WTC11 (cell line): ENCODE measurements at regions not wholly inside any gene's neighbourhood (a gene's known extent, or its start where the extent isn't known, plus 50 kb on each side); places are given as distances from the start of the nearest gene placed in this dataset.
A peak's percentile ranks its signal among the peaks of the same experiment; 100 is the strongest.

ENCODE experiments used
- ATAC-seq: fragments of 200-7000 bp; cut with Tn5 transposase; 2 replicates; pipeline ENCODE4 v1.10.0; 2021; ENCODE audit warnings: mild to moderate bottlenecking, moderate library complexity
- CTCF ChIA-PET: fragments of 300-600 bp; sonication (Branson Sonifier 250); formaldehyde crosslinking; loops from one replicate; lab custom pipeline; 2021; ENCODE audit warnings: antibody characterized with exemption; lab: Charles Lee
- POLR2A ChIA-PET: fragments of 350-600 bp; sonication (Branson Sonifier 250); formaldehyde crosslinking; loops from one replicate; lab custom pipeline; 2021; ENCODE audit warnings: antibody characterized with exemption; lab: Charles Lee
- DNase-seq: peaks from one replicate; pipeline ENCODE4 v3.0.0; 2021; ENCODE audit warnings: low spot score
- H3K27ac Mint-ChIP-seq: 2 replicates; pipeline ENCODE4 v1.8.0; 2021; ENCODE audit warnings: mixed read lengths
- H3K27me3 Mint-ChIP-seq: 2 replicates; pipeline ENCODE4 v1.8.0; 2021; ENCODE audit warnings: low read depth, mild to moderate bottlenecking, moderate library complexity, mixed read lengths
- H3K36me3 Mint-ChIP-seq: 2 replicates; pipeline ENCODE4 v1.8.0; 2021; ENCODE audit warnings: mixed read lengths
- H3K4me1 Mint-ChIP-seq: 2 replicates; pipeline ENCODE4 v1.8.0; 2022; ENCODE audit warnings: mixed read lengths
- H3K4me3 Mint-ChIP-seq: 2 replicates; pipeline ENCODE4 v1.8.0; 2021; ENCODE audit warnings: mild to moderate bottlenecking, moderate library complexity, mixed read lengths
- H3K9me3 Mint-ChIP-seq: 2 replicates; pipeline ENCODE4 v1.8.0; 2021; ENCODE audit warnings: mixed read lengths
- CREB1 ChIP-seq: sonication (generic); formaldehyde crosslinking; IDR thresholded peaks from 2 replicates; pipeline ENCODE4 v1.8.0; 2023; ENCODE audit warnings: mild to moderate bottlenecking, missing genetic modification reagents
- E2F4 ChIP-seq: sonication (generic); formaldehyde crosslinking; IDR thresholded peaks from 2 replicates; pipeline ENCODE4 v1.8.1; 2022; ENCODE audit warnings: low read depth, mild to moderate bottlenecking, moderate library complexity, missing genetic modification reagents, borderline replicate concordance
- ESRRA ChIP-seq: sonication (generic); formaldehyde crosslinking; IDR thresholded peaks from 2 replicates; pipeline ENCODE4 v1.8.1; 2022; ENCODE audit warnings: mild to moderate bottlenecking, missing genetic modification reagents, borderline replicate concordance
- FOXJ3 ChIP-seq: sonication (generic); formaldehyde crosslinking; IDR thresholded peaks from 2 replicates; pipeline ENCODE4 v1.9.0; 2021; ENCODE audit warnings: missing genetic modification reagents, mild to moderate bottlenecking, borderline replicate concordance
- FOXP1 ChIP-seq: sonication (generic); formaldehyde crosslinking; IDR thresholded peaks from 2 replicates; pipeline ENCODE4 v1.8.0; 2022; ENCODE audit warnings: missing genetic modification reagents, mild to moderate bottlenecking, moderate library complexity, borderline replicate concordance
- GABPB1 ChIP-seq: sonication (generic); formaldehyde crosslinking; IDR thresholded peaks from 2 replicates; pipeline ENCODE4 v1.8.1; 2023; ENCODE audit warnings: mild to moderate bottlenecking, missing genetic modification reagents
- GRHL2 ChIP-seq: fragments of 250-450 bp; sonication (Bioruptor Pico); IDR thresholded peaks from 2 replicates; pipeline ENCODE4 v1.8.0; 2022; ENCODE audit warnings: mild to moderate bottlenecking, moderate library complexity; ENCODE audit not compliant: insufficient replicate concordance, severe bottlenecking
- GTF2I ChIP-seq: fragments of 250-450 bp; sonication (Bioruptor Pico); conservative IDR thresholded peaks from 2 replicates; pipeline ENCODE4 v1.4.0; 2021; ENCODE audit warnings: mild to moderate bottlenecking
- HMGA2 ChIP-seq: fragments of 250-450 bp; sonication (Bioruptor Pico); IDR thresholded peaks from 2 replicates; pipeline ENCODE4 v1.4.0; 2021; ENCODE audit warnings: mild to moderate bottlenecking, moderate library complexity
- MXD4 ChIP-seq: fragments of 250-450 bp; sonication (Bioruptor Pico); IDR thresholded peaks from 2 replicates; pipeline ENCODE4 v1.8.0; 2021; ENCODE audit warnings: mild to moderate bottlenecking, moderate library complexity, borderline replicate concordance
- NFE2L1 ChIP-seq: sonication (generic); formaldehyde crosslinking; IDR thresholded peaks from 2 replicates; pipeline ENCODE4 v1.8.1; 2023; ENCODE audit warnings: missing genetic modification reagents
- NFYB ChIP-seq: sonication (generic); formaldehyde crosslinking; conservative IDR thresholded peaks from 2 replicates; pipeline ENCODE4 v1.8.0; 2022; ENCODE audit warnings: low read depth, missing genetic modification reagents
- NR1H2 ChIP-seq: sonication (generic); formaldehyde crosslinking; IDR thresholded peaks from 2 replicates; pipeline ENCODE4 v1.9.0; 2021; ENCODE audit warnings: mild to moderate bottlenecking, moderate library complexity, missing genetic modification reagents
- OVOL2 ChIP-seq: fragments of 250-450 bp; sonication (Bioruptor Pico); IDR thresholded peaks from 2 replicates; pipeline ENCODE4 v1.9.0; 2021; ENCODE audit warnings: mild to moderate bottlenecking, borderline replicate concordance
- PRRX2 ChIP-seq: fragments of 250-450 bp; sonication (Bioruptor Pico); IDR thresholded peaks from 2 replicates; pipeline ENCODE4 v1.8.0; 2021; ENCODE audit warnings: mild to moderate bottlenecking
- SMAD3 ChIP-seq: sonication (generic); formaldehyde crosslinking; IDR thresholded peaks from 2 replicates; pipeline ENCODE4 v1.8.0; 2022; ENCODE audit warnings: missing genetic modification reagents, mild to moderate bottlenecking, borderline replicate concordance
- TEAD1 ChIP-seq: sonication (generic); formaldehyde crosslinking; IDR thresholded peaks from 2 replicates; pipeline ENCODE4 v1.8.0; 2022; ENCODE audit warnings: mild to moderate bottlenecking, missing genetic modification reagents
- ZNF232 ChIP-seq: sonication (generic); formaldehyde crosslinking; IDR thresholded peaks from 2 replicates; pipeline ENCODE4 v1.8.0; 2022; ENCODE audit warnings: mild to moderate bottlenecking, missing genetic modification reagents
- ZNF317 ChIP-seq: sonication (generic); formaldehyde crosslinking; IDR thresholded peaks from 2 replicates; pipeline ENCODE4 v1.8.1; 2023; ENCODE audit warnings: low read depth, mild to moderate bottlenecking, moderate library complexity, missing genetic modification reagents, borderline replicate concordance
- TF ChIP-seq, protein P1 (sequence below): fragments of 200-600 bp; IDR thresholded peaks from 2 replicates; pipeline ENCODE4 v1.8.0; 2022; ENCODE audit warnings: antibody characterized with exemption
- TF ChIP-seq, protein P2 (sequence below): sonication (generic); formaldehyde crosslinking; IDR thresholded peaks from 2 replicates; pipeline ENCODE4 v1.8.1; 2022; ENCODE audit warnings: mild to moderate bottlenecking, missing genetic modification reagents, moderate library complexity, borderline replicate concordance
- TF ChIP-seq, protein P3 (sequence below): fragments of 250-450 bp; sonication (Bioruptor Pico); IDR thresholded peaks from 2 replicates; pipeline ENCODE4 v1.9.0; 2021; ENCODE audit warnings: mild to moderate bottlenecking
- TF ChIP-seq, protein P4 (sequence below): sonication (generic); formaldehyde crosslinking; IDR thresholded peaks from 2 replicates; pipeline ENCODE4 v1.8.0; 2023; ENCODE audit warnings: missing genetic modification reagents, mild to moderate bottlenecking, borderline replicate concordance
- TF ChIP-seq, protein P5 (sequence below): sonication (generic); formaldehyde crosslinking; IDR thresholded peaks from 2 replicates; pipeline ENCODE4 v1.8.0; 2023; ENCODE audit warnings: mild to moderate bottlenecking, missing genetic modification reagents

GRCh38 chr4:27289704-27290103, 429.1 kb downstream of the STIM2 start:
- H3K9me3 Mint-ChIP-seq, result no peaks in the 10 kb centered on the region
- H3K4me3 Mint-ChIP-seq, result no peak overlapping the region
- H3K27me3 Mint-ChIP-seq, result no peaks in the 10 kb centered on the region
- ATAC-seq (peak; percentile 87), DNase-seq (no peak)
- CTCF ChIA-PET, result no interaction called here
- POLR2A ChIA-PET, result no interaction called here
- no peak overlapping the region for H3K27ac Mint-ChIP-seq
- H3K4me1 Mint-ChIP-seq, result peaks cover 17% of the 10 kb centered on the region
- H3K36me3 Mint-ChIP-seq, result no peaks in the 10 kb centered on the region
- TF ChIP-seq OVOL2 (CRISPR knock-in tag) (no peak), GTF2I (CRISPR knock-in tag) (no peak), GRHL2 (no peak), ESRRA (no peak), GABPB1 (CRISPR knock-in tag) (no peak), FOXP1 (CRISPR knock-in tag) (no peak), NFYB (no peak), CREB1 (CRISPR knock-in tag) (no peak), HMGA2 (CRISPR knock-in tag) (no peak), TEAD1 (no peak), ZNF232 (no peak), NFE2L1 (no peak), E2F4 (CRISPR knock-in tag) (no peak), SMAD3 (no peak)
- TF ChIP-seq, protein P1, sequence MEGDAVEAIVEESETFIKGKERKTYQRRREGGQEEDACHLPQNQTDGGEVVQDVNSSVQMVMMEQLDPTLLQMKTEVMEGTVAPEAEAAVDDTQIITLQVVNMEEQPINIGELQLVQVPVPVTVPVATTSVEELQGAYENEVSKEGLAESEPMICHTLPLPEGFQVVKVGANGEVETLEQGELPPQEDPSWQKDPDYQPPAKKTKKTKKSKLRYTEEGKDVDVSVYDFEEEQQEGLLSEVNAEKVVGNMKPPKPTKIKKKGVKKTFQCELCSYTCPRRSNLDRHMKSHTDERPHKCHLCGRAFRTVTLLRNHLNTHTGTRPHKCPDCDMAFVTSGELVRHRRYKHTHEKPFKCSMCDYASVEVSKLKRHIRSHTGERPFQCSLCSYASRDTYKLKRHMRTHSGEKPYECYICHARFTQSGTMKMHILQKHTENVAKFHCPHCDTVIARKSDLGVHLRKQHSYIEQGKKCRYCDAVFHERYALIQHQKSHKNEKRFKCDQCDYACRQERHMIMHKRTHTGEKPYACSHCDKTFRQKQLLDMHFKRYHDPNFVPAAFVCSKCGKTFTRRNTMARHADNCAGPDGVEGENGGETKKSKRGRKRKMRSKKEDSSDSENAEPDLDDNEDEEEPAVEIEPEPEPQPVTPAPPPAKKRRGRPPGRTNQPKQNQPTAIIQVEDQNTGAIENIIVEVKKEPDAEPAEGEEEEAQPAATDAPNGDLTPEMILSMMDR, result no peak
- TF ChIP-seq, protein P2, sequence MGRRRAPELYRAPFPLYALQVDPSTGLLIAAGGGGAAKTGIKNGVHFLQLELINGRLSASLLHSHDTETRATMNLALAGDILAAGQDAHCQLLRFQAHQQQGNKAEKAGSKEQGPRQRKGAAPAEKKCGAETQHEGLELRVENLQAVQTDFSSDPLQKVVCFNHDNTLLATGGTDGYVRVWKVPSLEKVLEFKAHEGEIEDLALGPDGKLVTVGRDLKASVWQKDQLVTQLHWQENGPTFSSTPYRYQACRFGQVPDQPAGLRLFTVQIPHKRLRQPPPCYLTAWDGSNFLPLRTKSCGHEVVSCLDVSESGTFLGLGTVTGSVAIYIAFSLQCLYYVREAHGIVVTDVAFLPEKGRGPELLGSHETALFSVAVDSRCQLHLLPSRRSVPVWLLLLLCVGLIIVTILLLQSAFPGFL, result no peak
- TF ChIP-seq, protein P3, sequence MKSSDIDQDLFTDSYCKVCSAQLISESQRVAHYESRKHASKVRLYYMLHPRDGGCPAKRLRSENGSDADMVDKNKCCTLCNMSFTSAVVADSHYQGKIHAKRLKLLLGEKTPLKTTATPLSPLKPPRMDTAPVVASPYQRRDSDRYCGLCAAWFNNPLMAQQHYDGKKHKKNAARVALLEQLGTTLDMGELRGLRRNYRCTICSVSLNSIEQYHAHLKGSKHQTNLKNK (CRISPR knock-in tag), result no peak

- Mint-ChIP-seq H3K9me3 (peaks cover 3% of the 10 kb centered on the region), H3K27me3 (no peaks in the 10 kb centered on the region), H3K4me1 (peaks cover 16% of the 10 kb centered on the region), H3K27ac (no peak overlapping the region), H3K36me3 (no peaks in the 10 kb centered on the region), H3K4me3 (no peak overlapping the region)
- DNase-seq (no peak), ATAC-seq (no peak)
- TF ChIP-seq ZNF317 (no peak), ESRRA (no peak), NR1H2 (CRISPR knock-in tag) (no peak), MXD4 (CRISPR knock-in tag) (no peak), PRRX2 (no peak), FOXP1 (CRISPR knock-in tag) (no peak), FOXJ3 (no peak)
- TF ChIP-seq, protein P4, sequence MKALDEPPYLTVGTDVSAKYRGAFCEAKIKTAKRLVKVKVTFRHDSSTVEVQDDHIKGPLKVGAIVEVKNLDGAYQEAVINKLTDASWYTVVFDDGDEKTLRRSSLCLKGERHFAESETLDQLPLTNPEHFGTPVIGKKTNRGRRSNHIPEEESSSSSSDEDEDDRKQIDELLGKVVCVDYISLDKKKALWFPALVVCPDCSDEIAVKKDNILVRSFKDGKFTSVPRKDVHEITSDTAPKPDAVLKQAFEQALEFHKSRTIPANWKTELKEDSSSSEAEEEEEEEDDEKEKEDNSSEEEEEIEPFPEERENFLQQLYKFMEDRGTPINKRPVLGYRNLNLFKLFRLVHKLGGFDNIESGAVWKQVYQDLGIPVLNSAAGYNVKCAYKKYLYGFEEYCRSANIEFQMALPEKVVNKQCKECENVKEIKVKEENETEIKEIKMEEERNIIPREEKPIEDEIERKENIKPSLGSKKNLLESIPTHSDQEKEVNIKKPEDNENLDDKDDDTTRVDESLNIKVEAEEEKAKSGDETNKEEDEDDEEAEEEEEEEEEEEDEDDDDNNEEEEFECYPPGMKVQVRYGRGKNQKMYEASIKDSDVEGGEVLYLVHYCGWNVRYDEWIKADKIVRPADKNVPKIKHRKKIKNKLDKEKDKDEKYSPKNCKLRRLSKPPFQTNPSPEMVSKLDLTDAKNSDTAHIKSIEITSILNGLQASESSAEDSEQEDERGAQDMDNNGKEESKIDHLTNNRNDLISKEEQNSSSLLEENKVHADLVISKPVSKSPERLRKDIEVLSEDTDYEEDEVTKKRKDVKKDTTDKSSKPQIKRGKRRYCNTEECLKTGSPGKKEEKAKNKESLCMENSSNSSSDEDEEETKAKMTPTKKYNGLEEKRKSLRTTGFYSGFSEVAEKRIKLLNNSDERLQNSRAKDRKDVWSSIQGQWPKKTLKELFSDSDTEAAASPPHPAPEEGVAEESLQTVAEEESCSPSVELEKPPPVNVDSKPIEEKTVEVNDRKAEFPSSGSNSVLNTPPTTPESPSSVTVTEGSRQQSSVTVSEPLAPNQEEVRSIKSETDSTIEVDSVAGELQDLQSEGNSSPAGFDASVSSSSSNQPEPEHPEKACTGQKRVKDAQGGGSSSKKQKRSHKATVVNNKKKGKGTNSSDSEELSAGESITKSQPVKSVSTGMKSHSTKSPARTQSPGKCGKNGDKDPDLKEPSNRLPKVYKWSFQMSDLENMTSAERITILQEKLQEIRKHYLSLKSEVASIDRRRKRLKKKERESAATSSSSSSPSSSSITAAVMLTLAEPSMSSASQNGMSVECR, result no peak
- TF ChIP-seq, protein P3 (CRISPR knock-in tag), result no peak
- TF ChIP-seq, protein P5, sequence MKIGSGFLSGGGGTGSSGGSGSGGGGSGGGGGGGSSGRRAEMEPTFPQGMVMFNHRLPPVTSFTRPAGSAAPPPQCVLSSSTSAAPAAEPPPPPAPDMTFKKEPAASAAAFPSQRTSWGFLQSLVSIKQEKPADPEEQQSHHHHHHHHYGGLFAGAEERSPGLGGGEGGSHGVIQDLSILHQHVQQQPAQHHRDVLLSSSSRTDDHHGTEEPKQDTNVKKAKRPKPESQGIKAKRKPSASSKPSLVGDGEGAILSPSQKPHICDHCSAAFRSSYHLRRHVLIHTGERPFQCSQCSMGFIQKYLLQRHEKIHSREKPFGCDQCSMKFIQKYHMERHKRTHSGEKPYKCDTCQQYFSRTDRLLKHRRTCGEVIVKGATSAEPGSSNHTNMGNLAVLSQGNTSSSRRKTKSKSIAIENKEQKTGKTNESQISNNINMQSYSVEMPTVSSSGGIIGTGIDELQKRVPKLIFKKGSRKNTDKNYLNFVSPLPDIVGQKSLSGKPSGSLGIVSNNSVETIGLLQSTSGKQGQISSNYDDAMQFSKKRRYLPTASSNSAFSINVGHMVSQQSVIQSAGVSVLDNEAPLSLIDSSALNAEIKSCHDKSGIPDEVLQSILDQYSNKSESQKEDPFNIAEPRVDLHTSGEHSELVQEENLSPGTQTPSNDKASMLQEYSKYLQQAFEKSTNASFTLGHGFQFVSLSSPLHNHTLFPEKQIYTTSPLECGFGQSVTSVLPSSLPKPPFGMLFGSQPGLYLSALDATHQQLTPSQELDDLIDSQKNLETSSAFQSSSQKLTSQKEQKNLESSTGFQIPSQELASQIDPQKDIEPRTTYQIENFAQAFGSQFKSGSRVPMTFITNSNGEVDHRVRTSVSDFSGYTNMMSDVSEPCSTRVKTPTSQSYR (CRISPR knock-in tag), result no peak
- ChIA-PET POLR2A (no interaction called here), CTCF (no interaction called here)
Measured at GRCh38 chr4:27293831-27294230, 433.2 kb downstream of the STIM2 start.
